ENCODE measurements at regions not wholly inside any gene's neighbourhood (a gene's known extent, or its start where the extent isn't known, plus 50 kb on each side); places are given as distances from the start of the nearest gene placed in this dataset.
"Not testable (repeated sequence)": the region's sequence is repeated elsewhere in the genome, so short reads cannot be mapped to it uniquely, and the experiment has no call there.

GRCh38 chr11:96551136-96551535, 161.3 kb downstream of the JRKL start:
- intact Hi-C loops (cut with DNase I) = no loop called here
- H3K9me3 ChIP-seq = no peaks in the 10 kb centered on the region
- no peak overlapping the region for H3K27ac ChIP-seq
- H3K4me1 ChIP-seq = no peaks in the 10 kb centered on the region
- no peaks in the 10 kb centered on the region for H3K36me3 ChIP-seq
- DNase-seq = no peak
- no peak for TF ChIP-seq POLR2AphosphoS5 (IDR thresholded peaks at IDR 0.05)
- no peak for TF ChIP-seq EP300 (IDR thresholded peaks at IDR 0.05)
- no peak for TF ChIP-seq POLR2A (IDR thresholded peaks at IDR 0.05)
- TF ChIP-seq, protein P1, sequence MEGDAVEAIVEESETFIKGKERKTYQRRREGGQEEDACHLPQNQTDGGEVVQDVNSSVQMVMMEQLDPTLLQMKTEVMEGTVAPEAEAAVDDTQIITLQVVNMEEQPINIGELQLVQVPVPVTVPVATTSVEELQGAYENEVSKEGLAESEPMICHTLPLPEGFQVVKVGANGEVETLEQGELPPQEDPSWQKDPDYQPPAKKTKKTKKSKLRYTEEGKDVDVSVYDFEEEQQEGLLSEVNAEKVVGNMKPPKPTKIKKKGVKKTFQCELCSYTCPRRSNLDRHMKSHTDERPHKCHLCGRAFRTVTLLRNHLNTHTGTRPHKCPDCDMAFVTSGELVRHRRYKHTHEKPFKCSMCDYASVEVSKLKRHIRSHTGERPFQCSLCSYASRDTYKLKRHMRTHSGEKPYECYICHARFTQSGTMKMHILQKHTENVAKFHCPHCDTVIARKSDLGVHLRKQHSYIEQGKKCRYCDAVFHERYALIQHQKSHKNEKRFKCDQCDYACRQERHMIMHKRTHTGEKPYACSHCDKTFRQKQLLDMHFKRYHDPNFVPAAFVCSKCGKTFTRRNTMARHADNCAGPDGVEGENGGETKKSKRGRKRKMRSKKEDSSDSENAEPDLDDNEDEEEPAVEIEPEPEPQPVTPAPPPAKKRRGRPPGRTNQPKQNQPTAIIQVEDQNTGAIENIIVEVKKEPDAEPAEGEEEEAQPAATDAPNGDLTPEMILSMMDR (IDR thresholded peaks at IDR 0.05) = no peak
- H3K4me3 ChIP-seq = no peak overlapping the region
- H3K27me3 ChIP-seq = no peaks in the 10 kb centered on the region
- 82 to 83% methylated on average over 5 of the region's 5 CpGs for WGBS, 2 donors

GRCh38 chr11:96554236-96554820, 164.5 kb downstream of the JRKL start:
- no peak for DNase-seq
- TF ChIP-seq EP300 (IDR thresholded peaks at IDR 0.05) = no peak
- TF ChIP-seq, protein P1 (IDR thresholded peaks at IDR 0.05) = no peak
- no peak for TF ChIP-seq POLR2A (IDR thresholded peaks at IDR 0.05)
- no peak for TF ChIP-seq POLR2AphosphoS5 (IDR thresholded peaks at IDR 0.05)
- WGBS, 2 donors = 71 to 82% methylated on average over 5 of the region's 5 CpGs
- Histone ChIP-seq H3K27me3 (no peaks in the 10 kb centered on the region), H3K36me3 (no peaks in the 10 kb centered on the region), H3K4me3 (no peak overlapping the region), H3K4me1 (no peaks in the 10 kb centered on the region), H3K27ac (no peak overlapping the region), H3K9me3 (no peaks in the 10 kb centered on the region)
- intact Hi-C loops (cut with DNase I) = no loop called here

DNA sequence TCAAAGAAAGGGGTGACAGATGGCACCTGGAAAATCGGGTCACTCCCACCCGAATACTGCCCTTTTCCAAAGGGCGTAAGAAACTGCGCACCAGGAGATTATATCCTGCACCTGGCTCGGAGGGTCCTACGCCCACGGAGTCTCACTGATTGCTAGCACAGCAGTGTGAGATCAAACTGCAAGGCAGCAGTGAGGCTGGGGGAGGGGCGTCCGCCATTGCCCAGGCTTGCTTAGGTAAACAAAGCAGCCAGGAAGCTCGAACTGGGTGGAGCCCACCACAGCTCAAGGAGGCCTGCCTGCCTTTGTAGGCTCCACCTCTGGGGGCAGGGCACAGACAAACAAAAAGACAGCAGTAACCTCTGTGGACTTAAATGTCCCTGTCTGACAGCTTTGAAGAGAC, 166.0 kb downstream of the JRKL start:
- H3K27me3 ChIP-seq; H3K4me1 ChIP-seq; DNase-seq; H3K9me3 ChIP-seq; H3K4me3 ChIP-seq; intact Hi-C loops (cut with DNase I); H3K36me3 ChIP-seq; H3K27ac ChIP-seq: not testable (repeated sequence)
- WGBS, 2 donors = 84 to 88% methylated on average over 9 of the region's 10 CpGs

GRCh38 chr11:96560727-96561126, 170.9 kb downstream of the JRKL start:
- H3K4me1 ChIP-seq; H3K36me3 ChIP-seq; H3K4me3 ChIP-seq; DNase-seq; intact Hi-C loops (cut with DNase I); H3K27ac ChIP-seq; H3K27me3 ChIP-seq; H3K9me3 ChIP-seq: not testable (repeated sequence)
- 95 to 96% methylated on average over 3 of the region's 3 CpGs for WGBS, 2 donors

DNA sequence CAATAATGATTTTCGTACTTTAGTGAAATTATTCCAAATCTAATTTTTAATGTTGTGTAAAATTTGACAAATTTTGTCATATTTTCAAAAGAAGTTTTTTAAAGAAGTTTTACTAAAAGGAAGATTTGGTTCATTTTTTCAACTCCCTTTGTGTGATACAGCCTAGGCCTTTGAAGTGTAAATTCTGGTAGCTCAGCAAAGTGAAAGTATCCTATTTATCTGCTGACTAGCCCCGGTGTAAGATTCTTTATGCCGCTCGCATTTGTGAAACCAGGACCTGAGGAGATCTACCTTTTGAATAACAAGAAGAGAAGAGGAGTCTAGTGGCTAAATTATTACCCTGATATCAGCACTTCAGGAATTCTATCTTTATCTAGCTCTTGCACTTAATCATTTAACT, 177.4 kb downstream of the JRKL start:
- intact Hi-C loops (cut with DNase I) = no loop called here
- Histone ChIP-seq H3K36me3 (no peaks in the 10 kb centered on the region), H3K4me1 (peaks cover 0 to 3% (median 0%) of the 10 kb centered on the region in 4 donors), H3K27me3 (no peaks in the 10 kb centered on the region), H3K9me3 (no peaks in the 10 kb centered on the region), H3K27ac (no peak overlapping the region), H3K4me3 (no peak overlapping the region)
- DNase-seq = no peak
- 73 to 74% methylated on average over 4 of the region's 4 CpGs for WGBS, 2 donors
- TF ChIP-seq, protein P1 (IDR thresholded peaks at IDR 0.05) = no peak
- TF ChIP-seq POLR2A (IDR thresholded peaks at IDR 0.05) (no peak), EP300 (IDR thresholded peaks at IDR 0.05) (no peak), POLR2AphosphoS5 (IDR thresholded peaks at IDR 0.05) (no peak)

- Histone ChIP-seq H3K27me3 (no peaks in the 10 kb centered on the region), H3K27ac (no peak overlapping the region), H3K4me3 (no peak overlapping the region), H3K36me3 (no peaks in the 10 kb centered on the region), H3K9me3 (no peaks in the 10 kb centered on the region), H3K4me1 (peaks cover 0 to 3% (median 0%) of the 10 kb centered on the region in 4 donors)
- TF ChIP-seq EP300 (IDR thresholded peaks at IDR 0.05) (no peak), POLR2A (IDR thresholded peaks at IDR 0.05) (no peak), POLR2AphosphoS5 (IDR thresholded peaks at IDR 0.05) (no peak)
- TF ChIP-seq, protein P1 (IDR thresholded peaks at IDR 0.05) = no peak
- intact Hi-C loops (cut with DNase I) = no loop called here
- no peak for DNase-seq
- WGBS, 2 donors = 41 to 49% methylated on average over 3 of the region's 3 CpGs
Measured at GRCh38 chr11:96567667-96568066, 177.9 kb downstream of the JRKL start.

Measured in sigmoid colon (tissue), 6 donors.